Activated naive CD8-positive, alpha-beta T cell treated with anti-CD3 and anti-CD28 coated beads, Interleukin-2, amount 10 ng/mL, durations not matched to agents 7 days and 5 days (primary cell): ENCODE measurements at regions not wholly inside any gene's neighbourhood (a gene's known extent, or its start where the extent isn't known, plus 50 kb on each side); places are given as distances from the start of the nearest gene placed in this dataset.
"Not testable (repeated sequence)": the region's sequence is repeated elsewhere in the genome, so short reads cannot be mapped to it uniquely, and the experiment has no call there.

Experiments used
- ATAC-seq: fragments of 150-1000 bp; cut with Tn5 transposase; one replicate; pipeline ENCODE4 v1.10.0; 2021; ENCODE audit warnings: low read depth, moderate library complexity
- POLR2A ChIA-PET: fragments of 350-600 bp; sonication (Branson Sonifier 250); formaldehyde crosslinking; loops from one replicate; lab custom pipeline; 2021; ENCODE audit warnings: antibody characterized with exemption; lab: Charles Lee
- DNase-seq: peaks from one replicate; pipeline ENCODE4 v3.0.0; 2021
- H3K27ac Mint-ChIP-seq: one replicate; pipeline ENCODE4 v1.8.0; 2022; ENCODE audit warnings: mild to moderate bottlenecking, mixed read lengths
- H3K27me3 Mint-ChIP-seq: one replicate; pipeline ENCODE4 v1.8.0; 2022; ENCODE audit warnings: mild to moderate bottlenecking, moderate library complexity, mixed read lengths
- H3K36me3 Mint-ChIP-seq: one replicate; pipeline ENCODE4 v1.8.0; 2021; ENCODE audit warnings: mild to moderate bottlenecking, mixed read lengths
- H3K4me1 Mint-ChIP-seq: one replicate; pipeline ENCODE4 v1.8.0; 2021; ENCODE audit warnings: mixed read lengths
- H3K4me3 Mint-ChIP-seq: one replicate; pipeline ENCODE4 v1.8.0; 2022; ENCODE audit warnings: mild to moderate bottlenecking, moderate library complexity, mixed read lengths
- H3K9me3 Mint-ChIP-seq: one replicate; pipeline ENCODE4 v1.8.0; 2021; ENCODE audit warnings: mixed read lengths

- ATAC-seq = no peak
- Mint-ChIP-seq H3K27ac (no peak overlapping the region), H3K4me1 (no peaks in the 10 kb centered on the region), H3K27me3 (peaks cover 61% of the 10 kb centered on the region), H3K4me3 (no peak overlapping the region), H3K36me3 (no peaks in the 10 kb centered on the region), H3K9me3 (no peaks in the 10 kb centered on the region)
- POLR2A ChIA-PET = no interaction called here
- no peak for DNase-seq
Observed at GRCh38 chr1:22210636-22211035, 67.7 kb upstream of the WNT4 start.

- H3K36me3 Mint-ChIP-seq, ATAC-seq, H3K4me3 Mint-ChIP-seq, DNase-seq, H3K9me3 Mint-ChIP-seq, POLR2A ChIA-PET, H3K4me1 Mint-ChIP-seq, H3K27ac Mint-ChIP-seq: not testable (repeated sequence)
- H3K27me3 Mint-ChIP-seq = peaks cover 65% of the 10 kb centered on the region
Observed at GRCh38 chr1:22211459-22211858, 68.6 kb upstream of the WNT4 start.

- Mint-ChIP-seq H3K9me3 (no peaks in the 10 kb centered on the region), H3K4me1 (no peaks in the 10 kb centered on the region), H3K27ac (no peak overlapping the region), H3K36me3 (no peaks in the 10 kb centered on the region), H3K27me3 (peaks cover 59% of the 10 kb centered on the region), H3K4me3 (no peak overlapping the region)
- ATAC-seq (no peak), DNase-seq (no peak)
- POLR2A ChIA-PET = no interaction called here
Observed at GRCh38 chr1:22212400-22213233, 69.7 kb upstream of the WNT4 start.

GRCh38 chr1:22216210-22216883, 73.5 kb upstream of the WNT4 start:
- no peaks in the 10 kb centered on the region for H3K4me1 Mint-ChIP-seq
- no peaks in the 10 kb centered on the region for H3K9me3 Mint-ChIP-seq
- H3K27me3 Mint-ChIP-seq = peaks cover 41% of the 10 kb centered on the region
- H3K27ac Mint-ChIP-seq = no peak overlapping the region
- H3K36me3 Mint-ChIP-seq = no peaks in the 10 kb centered on the region
- ATAC-seq (no peak), DNase-seq (no peak)
- no peak overlapping the region for H3K4me3 Mint-ChIP-seq
- POLR2A ChIA-PET = no interaction called here

- no peaks in the 10 kb centered on the region for H3K9me3 Mint-ChIP-seq
- no peak overlapping the region for H3K27ac Mint-ChIP-seq
- H3K4me1 Mint-ChIP-seq = no peaks in the 10 kb centered on the region
- DNase-seq (no peak), ATAC-seq (no peak)
- H3K4me3 Mint-ChIP-seq = no peak overlapping the region
- peaks cover 37% of the 10 kb centered on the region for H3K27me3 Mint-ChIP-seq
- POLR2A ChIA-PET = no interaction called here
- H3K36me3 Mint-ChIP-seq = no peaks in the 10 kb centered on the region
Observed at GRCh38 chr1:22216966-22217365, 74.1 kb upstream of the WNT4 start.

- Mint-ChIP-seq H3K4me1 (no peaks in the 10 kb centered on the region), H3K4me3 (no peak overlapping the region), H3K27me3 (peaks cover 28% of the 10 kb centered on the region), H3K27ac (no peak overlapping the region), H3K36me3 (no peaks in the 10 kb centered on the region), H3K9me3 (no peaks in the 10 kb centered on the region)
- DNase-seq (no peak), ATAC-seq (no peak)
- POLR2A ChIA-PET = no interaction called here
Observed at GRCh38 chr1:22217811-22218460, 75.0 kb upstream of the WNT4 start.

- Mint-ChIP-seq H3K4me3 (no peak overlapping the region), H3K9me3 (no peaks in the 10 kb centered on the region), H3K4me1 (no peaks in the 10 kb centered on the region), H3K27ac (no peak overlapping the region), H3K27me3 (peaks cover 21% of the 10 kb centered on the region), H3K36me3 (no peaks in the 10 kb centered on the region)
- POLR2A ChIA-PET = no interaction called here
- no peak for DNase-seq
- no peak for ATAC-seq
Observed at GRCh38 chr1:22218618-22219250, 75.8 kb upstream of the WNT4 start.

- H3K27ac Mint-ChIP-seq = no peak overlapping the region
- no peaks in the 10 kb centered on the region for H3K4me1 Mint-ChIP-seq
- no peaks in the 10 kb centered on the region for H3K9me3 Mint-ChIP-seq
- H3K36me3 Mint-ChIP-seq = no peaks in the 10 kb centered on the region
- DNase-seq (no peak), ATAC-seq (no peak)
- no peak overlapping the region for H3K4me3 Mint-ChIP-seq
- peaks cover 5% of the 10 kb centered on the region for H3K27me3 Mint-ChIP-seq
- POLR2A ChIA-PET = no interaction called here
Observed at GRCh38 chr1:22221233-22221780, 78.4 kb upstream of the WNT4 start.

GRCh38 chr1:22222723-22223122, 79.8 kb upstream of the WNT4 start:
- H3K36me3 Mint-ChIP-seq = no peaks in the 10 kb centered on the region
- peaks cover 7% of the 10 kb centered on the region for H3K27me3 Mint-ChIP-seq
- POLR2A ChIA-PET = no interaction called here
- no peak for ATAC-seq
- no peaks in the 10 kb centered on the region for H3K4me1 Mint-ChIP-seq
- H3K9me3 Mint-ChIP-seq = no peaks in the 10 kb centered on the region
- H3K27ac Mint-ChIP-seq = no peak overlapping the region
- no peak for DNase-seq
- H3K4me3 Mint-ChIP-seq = no peak overlapping the region

- DNase-seq (peak; percentile 8), ATAC-seq (no peak)
- POLR2A ChIA-PET = no interaction called here
- no peak overlapping the region for H3K4me3 Mint-ChIP-seq
- no peaks in the 10 kb centered on the region for H3K36me3 Mint-ChIP-seq
- H3K4me1 Mint-ChIP-seq = no peaks in the 10 kb centered on the region
- H3K9me3 Mint-ChIP-seq = no peaks in the 10 kb centered on the region
- H3K27ac Mint-ChIP-seq = no peak overlapping the region
- H3K27me3 Mint-ChIP-seq = peaks cover 7% of the 10 kb centered on the region
Observed at GRCh38 chr1:22223176-22223575, 80.3 kb upstream of the WNT4 start.

GRCh38 chr1:22224091-22224490, 81.2 kb upstream of the WNT4 start:
- Mint-ChIP-seq H3K4me3 (no peak overlapping the region), H3K4me1 (no peaks in the 10 kb centered on the region), H3K9me3 (no peaks in the 10 kb centered on the region), H3K27me3 (peaks cover 7% of the 10 kb centered on the region), H3K27ac (no peak overlapping the region), H3K36me3 (no peaks in the 10 kb centered on the region)
- DNase-seq = no peak
- POLR2A ChIA-PET = no interaction called here
- no peak for ATAC-seq

- no peak for ATAC-seq
- no peak for DNase-seq
- no peak overlapping the region for H3K27ac Mint-ChIP-seq
- H3K27me3 Mint-ChIP-seq = peaks cover 7% of the 10 kb centered on the region
- POLR2A ChIA-PET = no interaction called here
- H3K36me3 Mint-ChIP-seq = no peaks in the 10 kb centered on the region
- H3K9me3 Mint-ChIP-seq = no peaks in the 10 kb centered on the region
- no peak overlapping the region for H3K4me3 Mint-ChIP-seq
- no peaks in the 10 kb centered on the region for H3K4me1 Mint-ChIP-seq
Observed at GRCh38 chr1:22224631-22225030, 81.7 kb upstream of the WNT4 start.

- no peak overlapping the region for H3K4me3 Mint-ChIP-seq
- H3K9me3 Mint-ChIP-seq = no peaks in the 10 kb centered on the region
- ATAC-seq = no peak
- POLR2A ChIA-PET = no interaction called here
- DNase-seq = no peak
- no peaks in the 10 kb centered on the region for H3K4me1 Mint-ChIP-seq
- peaks cover 4% of the 10 kb centered on the region for H3K27me3 Mint-ChIP-seq
- no peak overlapping the region for H3K27ac Mint-ChIP-seq
- no peaks in the 10 kb centered on the region for H3K36me3 Mint-ChIP-seq
Observed at GRCh38 chr1:22225858-22226589, 83.1 kb upstream of the WNT4 start.
